Fibroblast of mammary gland (primary cell): ENCODE measurements at regions not wholly inside any gene's neighbourhood (a gene's known extent, or its start where the extent isn't known, plus 50 kb on each side); places are given as distances from the start of the nearest gene placed in this dataset.

ENCODE experiments used
- DNase-seq: peaks from one replicate; pipeline ENCODE4 v3.0.0-alpha.2; 2010; ENCODE audit warnings: low read depth
- H3K4me3 ChIP-seq: 2 replicates; pipeline ENCODE4 v1.5.1; 2011; ENCODE audit warnings: low read depth, mild to moderate bottlenecking, low read length, moderate library complexity; ENCODE audit not compliant: control insufficient read depth
- CTCF ChIP-seq: conservative IDR thresholded peaks from 2 replicates; pipeline ENCODE4 v1.5.1; 2011; ENCODE audit warnings: low read depth, low read length, inconsistent platforms; ENCODE audit not compliant: control insufficient read depth, insufficient read depth

GRCh38 chr6:22804620-22805261 lies 235.4 kb downstream of the HDGFL1 start:
- DNase-seq: peak; percentile 12
- H3K4me3 ChIP-seq: no peak overlapping the region
- TF ChIP-seq CTCF: no peak

- no peak for DNase-seq
- TF ChIP-seq CTCF: no peak
- no peak overlapping the region for H3K4me3 ChIP-seq
Observed at GRCh38 chr6:22807261-22807660, 237.9 kb downstream of the HDGFL1 start.

GRCh38 chr6:22807818-22808217 lies 238.5 kb downstream of the HDGFL1 start:
- no peak overlapping the region for H3K4me3 ChIP-seq
- no peak for DNase-seq
- TF ChIP-seq CTCF: no peak

- DNase-seq: no peak
- H3K4me3 ChIP-seq: no peak overlapping the region
- no peak for TF ChIP-seq CTCF
Observed at GRCh38 chr6:22808466-22808865, 239.1 kb downstream of the HDGFL1 start.

GRCh38 chr6:22809370-22809769 lies 240.0 kb downstream of the HDGFL1 start:
- no peak for TF ChIP-seq CTCF
- no peak overlapping the region for H3K4me3 ChIP-seq
- no peak for DNase-seq

- no peak for DNase-seq
- no peak for TF ChIP-seq CTCF
- no peak overlapping the region for H3K4me3 ChIP-seq
Observed at GRCh38 chr6:22819209-22819608, 249.8 kb downstream of the HDGFL1 start.
